Stimulated activated CD4-positive, alpha-beta T cell treated with anti-CD3 and anti-CD28 coated beads, Interleukin-12 subunit alpha, Interleukin-12 subunit beta, amount 100 ng/mL, for 4 hours (primary cell): ENCODE measurements at regions not wholly inside any gene's neighbourhood (a gene's known extent, or its start where the extent isn't known, plus 50 kb on each side); places are given as distances from the start of the nearest gene placed in this dataset.
"Not testable (repeated sequence)": the region's sequence is repeated elsewhere in the genome, so short reads cannot be mapped to it uniquely, and the experiment has no call there.

ENCODE experiments used
- DNase-seq: peaks from one replicate; pipeline ENCODE4 v3.0.0-alpha.2; 2020

GRCh38 chr18:71036783-71037182, 747.9 kb downstream of the SOCS6 start:
- no peak for DNase-seq

- DNase-seq = not testable (repeated sequence)
Measured at GRCh38 chr18:71031296-71032191, 742.7 kb downstream of the SOCS6 start.

- not testable (repeated sequence) for DNase-seq
Measured at GRCh38 chr18:71030085-71030484, 741.2 kb downstream of the SOCS6 start.

GRCh38 chr18:71028285-71028762, 739.5 kb downstream of the SOCS6 start:
- no peak for DNase-seq

GRCh38 chr18:71027531-71027930, 738.7 kb downstream of the SOCS6 start:
- no peak for DNase-seq

GRCh38 chr18:71025505-71026225, 736.8 kb downstream of the SOCS6 start:
- DNase-seq = no peak

- DNase-seq = no peak
Measured at GRCh38 chr18:71022389-71022788, 733.5 kb downstream of the SOCS6 start.

- no peak for DNase-seq
Measured at GRCh38 chr18:71021030-71021362, 732.2 kb downstream of the SOCS6 start.

- no peak for DNase-seq
Measured at GRCh38 chr18:71020342-71021029, 731.6 kb downstream of the SOCS6 start.

- DNase-seq = no peak
Measured at GRCh38 chr18:71018816-71019215, 730.0 kb downstream of the SOCS6 start.

- no peak for DNase-seq
Measured at GRCh38 chr18:71012789-71013188, 723.9 kb downstream of the SOCS6 start.

- DNase-seq = no peak
Measured at GRCh38 chr18:71011389-71011788, 722.5 kb downstream of the SOCS6 start.

GRCh38 chr18:71008257-71008656, 719.4 kb downstream of the SOCS6 start:
- no peak for DNase-seq

- no peak for DNase-seq
Measured at GRCh38 chr18:71001597-71001996, 712.8 kb downstream of the SOCS6 start.

- DNase-seq = no peak
Measured at GRCh38 chr18:70998490-70998889, 709.6 kb downstream of the SOCS6 start.

GRCh38 chr18:70994116-70994515, 705.3 kb downstream of the SOCS6 start:
- DNase-seq = no peak

- no peak for DNase-seq
Measured at GRCh38 chr18:70991577-70991976, 702.7 kb downstream of the SOCS6 start.

- no peak for DNase-seq
Measured at GRCh38 chr18:70985948-70986347, 697.1 kb downstream of the SOCS6 start.

GRCh38 chr18:70982292-70982691, 693.4 kb downstream of the SOCS6 start:
- DNase-seq = no peak

- DNase-seq = no peak
Measured at GRCh38 chr18:70981400-70982140, 692.7 kb downstream of the SOCS6 start.

GRCh38 chr18:70973626-70974025, 684.8 kb downstream of the SOCS6 start:
- no peak for DNase-seq

GRCh38 chr18:70966419-70966818, 677.6 kb downstream of the SOCS6 start:
- no peak for DNase-seq

GRCh38 chr18:70961939-70962338, 673.1 kb downstream of the SOCS6 start:
- DNase-seq = no peak
